ENCODE measurements at regions not wholly inside any gene's neighbourhood (a gene's known extent, or its start where the extent isn't known, plus 50 kb on each side); places are given as distances from the start of the nearest gene placed in this dataset.
"Not testable (repeated sequence)": the region's sequence is repeated elsewhere in the genome, so short reads cannot be mapped to it uniquely, and the experiment has no call there.

GRCh38 chr6:2317498-2317897, 72.1 kb upstream of the GMDS start:
- not testable (repeated sequence) for DNase-seq (ENCODE audit: low read depth in 2 of 2, low spot score in 1 of 2)

- no peak for DNase-seq (ENCODE audit: low read depth in 2 of 2, low spot score in 1 of 2)
Observed at GRCh38 chr6:2314641-2315040, 69.2 kb upstream of the GMDS start.

- DNase-seq (ENCODE audit: low read depth in 2 of 2, low spot score in 1 of 2), result no peak
Observed at GRCh38 chr6:2310042-2310441, 64.6 kb upstream of the GMDS start.

GRCh38 chr6:2309122-2309521, 63.7 kb upstream of the GMDS start:
- DNase-seq (ENCODE audit: low read depth in 2 of 2, low spot score in 1 of 2), result no peak

GRCh38 chr6:2307799-2308198, 62.4 kb upstream of the GMDS start:
- no peak for DNase-seq (ENCODE audit: low read depth in 2 of 2, low spot score in 1 of 2)

GRCh38 chr6:2305951-2306350, 60.5 kb upstream of the GMDS start:
- no peak for DNase-seq (ENCODE audit: low read depth in 2 of 2, low spot score in 1 of 2)

- DNase-seq (ENCODE audit: low read depth in 2 of 2, low spot score in 1 of 2), result not testable (repeated sequence)
Observed at GRCh38 chr6:2302482-2302881, 57.1 kb upstream of the GMDS start.

GRCh38 chr6:2296781-2297180, 51.4 kb upstream of the GMDS start:
- no peak for DNase-seq (ENCODE audit: low read depth in 2 of 2, low spot score in 1 of 2)
